Renal cortex interstitium (tissue), 11 donors: ENCODE measurements at regions not wholly inside any gene's neighbourhood (a gene's known extent, or its start where the extent isn't known, plus 50 kb on each side); places are given as distances from the start of the nearest gene placed in this dataset.
"Not testable (repeated sequence)": the region's sequence is repeated elsewhere in the genome, so short reads cannot be mapped to it uniquely, and the experiment has no call there.

Source experiments
- DNase-seq, 11 donors: peaks; one replicate each; pipeline ENCODE4 v3.0.0-alpha.2; 2013; ENCODE audit warnings: low read depth in 9 of 11, low spot score in 4 of 11; ENCODE audit errors: extremely low read depth in 1 of 11

DNA sequence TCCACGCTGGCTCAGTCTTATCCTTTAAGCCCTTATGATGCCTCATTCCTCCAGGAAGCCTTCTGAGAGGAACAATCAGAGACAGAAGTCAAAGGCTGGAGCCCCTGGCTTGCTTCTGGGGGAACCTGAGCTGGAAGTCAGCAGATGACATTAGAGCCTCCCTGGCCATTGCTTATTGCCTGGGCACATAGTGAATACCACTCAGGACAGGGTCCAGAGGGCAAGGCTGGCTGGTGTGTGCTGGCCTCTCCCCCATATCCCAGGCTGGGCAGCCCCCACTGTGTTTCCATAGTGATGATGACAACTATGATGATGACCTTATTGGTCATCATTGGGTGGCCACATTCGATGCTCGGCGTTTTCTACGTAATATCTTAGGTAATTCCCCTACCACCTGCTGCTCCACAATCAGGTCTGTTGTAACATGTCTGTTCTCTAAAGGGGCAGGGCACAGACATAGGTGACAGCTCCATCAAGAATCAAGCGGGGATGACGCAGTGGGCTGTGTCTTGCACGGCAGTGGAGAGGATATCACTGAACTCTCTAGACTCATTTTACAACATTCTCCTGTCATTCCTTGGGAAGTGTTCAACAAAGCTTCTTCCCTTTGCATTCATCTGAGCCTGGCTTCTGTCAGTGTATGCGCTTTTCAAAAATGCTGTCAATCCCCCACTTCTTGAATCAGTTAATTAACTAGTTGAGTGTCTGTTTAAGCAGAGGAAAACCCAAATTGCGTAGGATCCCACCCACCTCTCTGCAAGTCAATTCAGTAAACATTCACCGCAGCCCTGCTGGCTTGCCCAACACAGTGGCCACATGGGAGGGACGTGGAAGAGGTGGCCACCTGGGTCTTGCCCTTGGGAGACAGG lies 89.4 kb upstream of the TSHZ3 start:
- no peak for DNase-seq

DNA sequence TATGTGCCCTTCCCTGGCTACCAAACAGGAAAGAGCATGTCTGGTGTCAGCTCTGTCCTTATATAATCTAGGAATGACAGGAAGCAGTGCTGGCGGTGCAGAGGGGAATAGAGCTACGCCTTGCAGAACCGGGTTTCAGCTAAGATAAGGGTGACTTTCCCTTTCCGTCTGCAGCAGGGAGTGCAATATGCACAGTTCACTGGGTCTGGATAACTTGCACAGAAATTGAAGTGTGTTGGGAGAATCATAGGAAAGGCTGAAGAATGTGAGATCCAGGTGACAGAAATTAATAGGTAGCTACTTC lies 90.0 kb upstream of the TSHZ3 start:
- DNase-seq, result no peak

DNA sequence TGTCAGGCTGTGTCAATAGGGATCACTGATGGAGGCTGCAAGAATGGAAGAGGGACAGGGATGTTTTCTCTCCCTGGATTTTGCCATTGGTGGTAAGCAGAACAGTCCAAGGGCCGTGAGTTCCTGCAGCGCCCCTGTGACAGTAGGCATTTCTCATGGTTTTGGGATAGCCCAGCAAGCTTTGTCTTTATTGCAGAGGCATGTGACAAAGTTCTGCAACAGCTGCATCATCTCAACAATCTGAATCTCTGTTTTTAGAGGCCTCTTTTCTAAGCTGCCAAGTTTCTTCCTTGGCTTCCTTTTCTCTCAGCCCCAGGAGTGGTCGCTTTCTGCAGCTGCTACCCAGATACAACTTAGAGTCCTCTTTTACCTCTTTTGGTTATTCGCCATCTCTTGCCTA lies 95.7 kb upstream of the TSHZ3 start:
- peak in 4 of 11 donors; percentile 11 to 36 (median 30) for DNase-seq

DNA sequence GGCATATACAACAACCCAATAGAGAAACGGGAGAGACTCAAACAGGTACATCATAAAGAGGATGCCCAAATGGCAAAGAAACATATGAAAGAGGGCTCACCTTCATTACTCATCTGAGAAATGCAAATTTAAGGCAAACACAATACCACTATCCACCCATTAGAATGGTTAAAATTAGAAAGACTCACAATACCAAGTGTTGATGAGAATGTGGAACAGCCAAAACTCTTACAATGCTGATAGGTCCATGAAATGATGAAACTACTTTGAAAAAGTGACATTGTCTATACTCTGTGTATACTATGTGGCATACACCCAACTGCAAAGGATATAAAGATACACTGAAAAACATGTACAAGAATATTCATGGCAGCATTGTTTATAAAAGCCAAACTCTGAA lies 96.2 kb upstream of the TSHZ3 start:
- DNase-seq, result no peak

DNA sequence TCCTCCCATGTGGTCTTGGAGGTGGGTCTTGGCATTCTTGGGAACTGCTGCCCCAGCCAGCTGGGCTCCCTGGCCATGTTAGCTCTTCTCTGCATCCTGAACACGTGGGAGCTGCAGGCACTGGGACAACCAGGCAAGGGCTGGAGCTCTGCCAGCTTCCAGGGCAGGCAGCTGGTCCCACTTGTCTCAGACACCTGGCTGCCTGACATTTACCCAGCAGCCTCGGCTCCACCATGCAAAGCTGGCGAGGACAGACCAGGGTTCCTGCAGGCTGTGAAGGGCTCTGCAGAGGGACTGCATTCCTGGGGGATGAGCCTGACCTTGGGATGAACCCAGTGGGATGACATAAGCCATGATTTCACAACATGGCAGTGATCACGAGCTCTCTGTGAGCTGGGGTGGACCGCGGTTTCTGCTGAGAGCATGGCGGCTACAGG lies 99.0 kb upstream of the TSHZ3 start:
- DNase-seq, result no peak

DNA sequence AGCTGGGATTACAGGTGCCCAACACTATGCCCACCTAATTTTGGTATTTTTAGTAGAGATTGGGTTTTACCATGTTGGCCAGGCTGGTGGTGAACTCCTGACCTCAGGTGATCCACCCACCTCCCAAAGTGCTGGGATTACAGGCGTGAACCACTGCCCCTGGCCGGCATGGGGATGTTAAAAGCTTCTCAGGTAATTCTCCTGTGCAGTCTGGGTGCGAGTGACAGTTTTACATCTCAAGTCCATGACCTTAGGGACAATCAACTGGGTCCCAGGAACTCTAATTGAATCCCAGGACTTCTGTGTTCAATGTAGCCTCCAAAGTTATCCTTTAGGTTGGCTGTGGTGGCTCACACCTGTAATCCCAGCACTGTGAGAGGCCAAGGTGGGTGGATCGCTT lies 100.1 kb upstream of the TSHZ3 start:
- no peak for DNase-seq

DNA sequence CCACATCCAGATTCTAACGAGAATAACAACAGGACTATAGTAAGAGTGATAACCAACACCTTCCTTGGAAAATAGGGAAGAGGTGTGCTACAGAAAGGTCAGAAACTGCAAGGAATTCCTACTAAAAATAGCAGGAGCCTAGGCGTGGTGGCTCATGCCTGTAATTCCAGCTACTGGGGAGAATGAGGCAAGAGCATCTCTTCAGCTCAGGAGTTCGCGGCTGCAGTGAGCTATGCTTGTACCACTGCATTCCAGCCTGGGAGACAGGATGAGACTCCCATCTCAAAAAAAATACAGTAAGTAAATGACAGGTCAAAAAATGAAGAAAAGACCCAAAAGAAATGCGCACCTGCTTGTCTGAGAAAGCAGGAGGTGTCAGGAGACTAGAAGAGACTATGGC lies 101.5 kb upstream of the TSHZ3 start:
- DNase-seq, result no peak

DNA sequence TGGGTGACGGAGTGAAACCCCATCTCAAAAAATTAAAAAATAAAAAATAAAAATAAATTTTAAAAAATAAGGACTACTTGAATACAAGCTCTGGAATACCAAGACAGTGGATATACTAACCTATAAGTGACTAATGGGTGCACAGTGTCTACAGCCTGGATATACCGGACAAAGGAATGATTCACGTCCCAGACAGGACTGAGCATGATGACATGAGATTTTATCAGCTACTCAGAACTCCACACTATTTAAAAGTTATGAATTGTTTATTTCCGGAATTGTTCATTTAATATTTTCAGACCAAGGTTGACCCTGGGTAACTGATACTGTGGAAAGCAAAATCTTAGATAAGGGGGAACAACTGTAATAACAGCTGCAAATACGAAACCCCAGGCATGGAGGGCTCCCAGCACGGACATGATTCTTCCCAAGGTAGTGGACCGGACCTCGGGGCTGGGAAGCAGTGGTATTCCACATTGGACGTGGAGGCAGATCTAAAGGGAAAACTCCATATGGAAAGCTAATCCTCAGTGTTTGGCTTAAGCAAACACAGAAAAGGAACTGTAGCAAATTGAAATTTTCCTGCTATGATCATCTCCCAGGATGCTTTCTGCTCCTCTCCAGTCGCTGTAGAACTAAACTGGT lies 102.6 kb upstream of the TSHZ3 start:
- no peak for DNase-seq

DNA sequence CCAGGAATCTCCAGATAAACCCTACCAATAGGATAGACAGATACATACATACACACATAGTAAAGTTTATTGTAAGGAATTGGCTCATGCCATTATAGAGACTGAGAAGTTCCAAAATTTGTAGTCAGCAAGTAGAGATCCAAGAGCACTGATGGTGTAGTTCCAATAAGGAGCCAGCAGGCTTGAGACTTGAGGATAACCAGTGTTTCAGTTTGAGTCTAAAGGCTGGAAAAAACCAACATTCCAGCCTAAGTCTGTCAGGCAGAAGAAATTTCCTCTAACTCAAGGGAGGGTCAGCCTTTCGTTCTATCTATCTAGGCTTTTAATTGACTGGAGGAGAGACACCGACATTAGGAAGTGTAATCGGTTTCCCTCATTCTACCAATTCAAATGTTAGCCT lies 110.2 kb upstream of the TSHZ3 start:
- DNase-seq, result no peak

DNA sequence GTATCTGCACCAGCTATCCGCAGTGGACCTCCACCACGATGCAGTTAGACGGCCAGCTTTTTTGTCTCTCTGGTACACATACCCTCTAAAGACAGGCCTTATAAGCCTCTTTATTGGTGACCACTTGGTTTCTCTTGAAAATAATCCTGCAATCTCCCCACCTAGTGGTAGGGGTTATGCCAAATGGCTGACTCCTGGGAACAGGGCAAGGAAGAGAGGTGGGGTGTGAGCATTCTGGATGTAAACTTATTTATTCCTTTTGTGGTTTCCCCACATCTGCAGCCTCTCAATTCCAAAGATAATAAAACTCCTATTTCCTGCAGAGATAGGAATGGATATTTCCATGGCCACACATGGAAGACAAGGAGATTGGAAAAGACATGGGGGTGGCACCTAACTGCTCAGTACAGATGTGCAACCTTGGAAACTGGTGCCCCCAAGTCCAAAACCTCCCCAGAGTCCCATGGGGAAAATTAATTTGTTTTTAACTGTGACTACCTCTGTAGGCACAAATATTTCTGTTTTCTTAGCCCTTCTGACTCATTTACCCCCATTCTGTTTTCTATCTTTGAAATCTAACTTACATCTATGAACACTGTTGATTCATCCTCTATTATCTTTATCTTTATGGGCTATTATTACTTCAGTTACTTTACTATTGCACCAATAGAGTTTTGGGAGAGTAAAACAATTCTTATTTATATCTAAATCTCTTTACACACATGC lies 112.7 kb upstream of the TSHZ3 start:
- no peak for DNase-seq

DNA sequence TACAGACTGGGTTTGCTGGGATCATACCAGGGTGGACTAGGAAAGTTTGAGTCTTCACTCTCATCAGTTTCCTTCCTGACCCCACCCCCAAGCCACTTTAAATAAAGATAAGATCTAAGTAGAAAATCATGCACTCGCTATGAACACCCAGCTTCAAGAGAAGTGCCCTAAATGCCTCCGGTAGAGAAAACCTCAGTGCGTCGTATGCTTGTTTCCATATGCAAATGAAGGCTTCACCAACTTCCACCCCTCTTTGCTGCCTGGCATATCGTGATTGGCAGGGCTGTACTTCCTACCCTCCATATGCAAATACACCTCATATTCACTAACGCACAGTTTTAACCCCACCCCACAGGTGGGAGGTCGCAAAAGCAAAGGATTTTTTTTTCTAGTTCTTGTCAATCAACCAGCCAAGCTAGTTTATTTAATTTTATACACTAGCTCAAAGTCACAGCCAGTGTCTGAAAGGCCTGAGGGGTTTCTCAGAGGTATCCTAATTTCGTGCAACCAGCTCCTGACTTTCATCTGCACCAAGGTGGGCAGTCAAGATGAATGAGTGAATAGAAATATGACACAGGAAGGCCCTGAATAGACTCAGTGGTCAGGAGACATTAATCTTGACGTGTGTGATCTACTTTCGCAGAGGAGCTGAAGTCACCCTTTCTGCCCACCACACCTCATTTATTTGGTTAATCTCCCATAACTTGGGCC lies 121.1 kb upstream of the TSHZ3 start:
- DNase-seq, result no peak

DNA sequence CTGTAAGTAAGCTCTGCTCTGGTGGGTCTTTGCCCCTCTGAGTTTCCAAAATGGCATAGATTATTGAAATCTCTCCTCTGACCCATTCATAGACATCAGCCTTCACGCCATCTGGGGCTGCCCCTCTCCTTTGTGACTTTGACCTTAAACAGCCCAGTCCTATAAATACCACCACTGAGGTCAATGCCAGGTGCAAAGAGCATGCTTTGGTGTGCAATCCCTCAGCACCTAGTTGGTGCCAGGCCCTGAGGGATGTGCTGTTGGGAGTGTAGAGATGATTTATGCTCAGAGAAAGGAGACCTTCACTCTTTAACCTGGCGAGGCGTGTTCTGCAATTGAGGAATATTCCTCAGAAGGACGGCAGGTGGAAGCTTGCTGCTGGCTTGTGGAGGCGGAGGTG lies 121.7 kb upstream of the TSHZ3 start:
- no peak for DNase-seq

DNA sequence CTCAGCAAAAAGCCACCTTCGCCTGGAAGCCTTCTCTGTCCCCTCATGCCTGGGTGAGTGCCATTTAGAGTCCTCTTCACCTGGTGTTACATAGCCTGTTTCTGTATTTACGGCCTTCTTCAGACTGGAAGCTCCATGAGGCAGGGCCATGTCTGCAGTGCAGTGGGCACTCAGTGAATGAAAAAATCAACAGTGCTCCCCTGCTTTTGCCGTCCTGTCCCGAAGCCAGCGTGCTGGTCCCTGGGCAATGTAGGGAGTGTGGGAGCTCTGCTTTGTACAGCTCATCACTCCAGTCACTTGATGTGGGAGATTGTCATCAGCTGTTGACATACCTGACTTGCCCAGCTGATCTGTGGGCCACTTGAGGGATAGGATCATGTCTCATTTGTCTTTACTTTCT lies 129.0 kb upstream of the TSHZ3 start:
- no peak for DNase-seq

DNA sequence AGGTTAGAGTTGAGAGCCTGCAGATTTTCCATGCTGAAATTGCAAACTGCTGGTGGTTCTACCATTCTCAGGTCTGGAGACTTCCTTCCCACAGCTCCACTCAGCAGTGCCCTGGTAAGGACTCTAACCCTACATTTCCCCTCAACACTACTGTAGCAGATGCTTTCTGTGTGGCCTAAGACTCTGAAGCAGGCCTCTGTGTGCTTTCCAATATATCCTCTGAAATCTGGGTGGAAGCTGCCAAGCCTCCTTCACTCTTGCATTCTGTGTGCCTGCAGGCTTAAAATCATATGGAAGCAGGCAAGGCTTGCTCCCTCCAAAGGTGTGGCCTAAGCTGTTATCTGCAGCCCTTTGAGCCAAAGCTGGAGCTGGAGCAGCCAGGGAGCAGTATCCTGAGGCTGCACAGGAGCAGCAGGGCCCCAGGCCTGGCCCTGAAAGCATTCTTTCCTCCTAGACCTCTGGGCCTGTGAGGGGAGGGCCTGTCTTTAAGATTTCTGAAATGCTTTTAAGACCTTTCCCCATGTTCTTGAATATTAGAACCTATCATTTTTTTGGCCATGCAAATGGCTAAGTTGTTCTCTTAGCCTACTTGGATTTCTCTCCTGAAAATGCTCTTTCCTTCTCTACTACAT lies 134.1 kb upstream of the TSHZ3 start:
- no peak for DNase-seq

DNA sequence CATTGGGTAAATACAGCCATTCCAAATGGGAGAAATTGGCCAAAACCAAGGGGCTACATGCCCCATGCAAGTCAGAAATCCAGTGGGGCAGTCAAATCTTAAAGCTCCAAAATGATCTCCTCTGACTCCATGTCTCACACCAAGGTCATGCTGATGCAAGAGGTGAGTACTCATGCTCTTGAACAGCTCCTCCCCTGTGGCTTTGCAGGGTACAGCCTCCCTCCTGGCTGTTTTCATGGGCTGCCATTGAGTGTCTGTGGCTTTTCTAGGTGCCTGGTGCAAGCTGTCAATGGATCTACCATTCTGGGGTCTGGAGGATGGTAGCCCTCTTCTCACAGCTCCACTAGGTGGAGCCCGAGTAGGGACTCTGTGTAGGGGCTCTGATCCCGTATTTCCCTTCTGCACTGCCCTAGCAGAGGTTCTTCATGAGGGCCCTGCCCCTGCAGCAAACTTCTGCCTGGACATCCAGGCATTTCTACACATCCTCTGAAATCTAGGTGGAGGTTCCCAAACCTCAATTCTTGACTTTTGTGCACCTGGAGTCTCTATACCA lies 135.7 kb upstream of the TSHZ3 start:
- DNase-seq, result not testable (repeated sequence)

DNA sequence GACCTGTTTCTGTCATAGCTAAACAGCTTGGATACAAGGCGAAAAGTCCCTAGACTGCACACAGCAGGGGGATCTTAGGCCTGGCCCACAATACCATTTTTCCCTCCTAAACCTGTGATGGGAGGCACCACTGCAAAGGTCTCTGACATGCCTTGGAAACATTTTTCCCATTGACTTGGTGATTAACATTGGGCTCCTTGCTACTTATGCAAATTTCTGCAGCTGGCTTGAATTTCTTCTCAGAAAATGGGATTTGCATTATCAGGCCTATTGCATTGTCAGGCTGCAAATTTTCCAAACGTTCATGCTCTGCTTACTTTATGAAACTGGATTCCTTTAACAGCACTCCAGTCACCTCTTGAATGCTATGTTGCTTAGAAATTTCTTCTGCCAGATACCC lies 136.2 kb upstream of the TSHZ3 start:
- no peak for DNase-seq

DNA sequence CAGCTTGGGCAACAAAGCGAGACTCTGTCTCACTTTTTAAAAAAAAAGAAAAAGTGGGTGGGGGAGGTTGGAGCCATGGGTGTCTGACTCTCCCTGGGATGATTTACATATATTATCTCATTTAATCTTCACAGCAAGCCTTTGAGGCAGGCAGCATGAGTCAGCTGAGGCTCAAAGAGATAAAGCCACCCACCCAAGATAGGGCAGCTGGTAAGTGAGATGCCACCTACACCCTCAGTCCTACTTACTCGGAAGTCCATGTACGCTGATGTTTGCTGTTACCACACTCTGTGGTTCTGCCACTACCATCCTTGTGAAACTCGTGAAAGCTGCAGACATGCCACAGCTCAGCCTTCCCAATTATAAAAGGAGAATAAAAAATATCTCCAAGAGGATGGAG lies 142.0 kb upstream of the TSHZ3 start:
- DNase-seq, result no peak

DNA sequence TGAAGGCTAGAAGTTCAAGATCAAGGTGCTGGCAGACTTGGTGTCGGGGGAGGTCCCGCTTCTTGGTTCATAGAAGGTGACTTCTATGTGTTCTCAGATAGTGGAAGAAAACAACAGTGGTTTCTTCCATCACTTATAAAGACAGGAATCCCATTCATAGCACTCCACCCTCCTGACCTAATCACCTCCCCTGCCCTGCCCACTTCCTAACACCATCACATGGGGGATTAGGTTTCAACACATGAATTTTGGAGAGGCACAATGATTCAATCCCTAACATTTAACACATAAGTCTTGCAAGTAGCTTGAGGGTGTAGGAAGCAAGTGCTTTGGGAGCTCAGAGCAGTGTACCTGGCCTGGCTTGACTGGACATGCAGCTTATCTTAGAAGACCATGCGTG lies 142.8 kb upstream of the TSHZ3 start:
- no peak for DNase-seq

DNA sequence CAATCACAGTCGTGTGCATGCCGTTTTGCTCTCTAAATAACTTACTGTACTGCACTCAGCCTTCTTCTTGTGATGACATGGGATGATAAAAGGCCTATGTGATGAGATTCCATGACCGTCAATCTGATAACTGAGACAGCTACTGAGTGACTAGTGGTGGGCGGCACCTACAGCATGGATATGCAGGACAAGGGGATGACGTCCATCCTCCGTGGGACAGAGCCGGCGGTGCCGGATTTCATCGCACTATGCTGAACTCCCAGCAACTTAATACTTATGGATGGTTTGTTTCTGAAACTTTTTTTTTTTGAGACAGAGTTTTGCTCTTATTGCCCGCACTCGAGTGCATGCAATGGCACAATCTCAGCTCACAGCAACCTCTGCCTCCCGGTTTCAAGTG lies 146.8 kb upstream of the TSHZ3 start:
- no peak for DNase-seq
